Hematopoietic multipotent progenitor cell treated with erythropoietin and hydrocortisone succinate and interleukin-3 and kit ligand, for 6 days (in vitro differentiated cells): ENCODE measurements at regions not wholly inside any gene's neighbourhood (a gene's known extent, or its start where the extent isn't known, plus 50 kb on each side); places are given as distances from the start of the nearest gene placed in this dataset.
"Not testable (repeated sequence)": the region's sequence is repeated elsewhere in the genome, so short reads cannot be mapped to it uniquely, and the experiment has no call there.

Source experiments
- DNase-seq: peaks from one replicate; pipeline ENCODE4 v3.0.0-alpha.2; 2015

- not testable (repeated sequence) for DNase-seq
These were observed 1239.5 kb downstream of the OLFM4 start for GRCh38 chr13:54268013-54268695.

GRCh38 chr13:54287062-54287764, 1258.6 kb downstream of the OLFM4 start:
- DNase-seq: no peak

GRCh38 chr13:54301085-54301484, 1272.5 kb downstream of the OLFM4 start:
- DNase-seq: no peak

GRCh38 chr13:54305377-54305776, 1276.8 kb downstream of the OLFM4 start:
- no peak for DNase-seq

GRCh38 chr13:54312885-54313284, 1284.3 kb downstream of the OLFM4 start:
- DNase-seq: no peak

GRCh38 chr13:54317722-54318121, 1289.1 kb downstream of the OLFM4 start:
- no peak for DNase-seq

- no peak for DNase-seq
These were observed 1308.9 kb downstream of the OLFM4 start for GRCh38 chr13:54337540-54337939.

- DNase-seq: no peak
These were observed 1318.9 kb downstream of the OLFM4 start for GRCh38 chr13:54347531-54347930.

GRCh38 chr13:54356209-54356608, 1327.6 kb downstream of the OLFM4 start:
- no peak for DNase-seq

- no peak for DNase-seq
These were observed 1328.2 kb downstream of the OLFM4 start for GRCh38 chr13:54356849-54357248.

- no peak for DNase-seq
These were observed 1328.8 kb downstream of the OLFM4 start for GRCh38 chr13:54357284-54357933.

GRCh38 chr13:54361460-54361859, 1332.8 kb downstream of the OLFM4 start:
- DNase-seq: no peak

GRCh38 chr13:54366728-54367127, 1338.1 kb downstream of the OLFM4 start:
- DNase-seq: no peak

GRCh38 chr13:54367639-54368271, 1339.1 kb downstream of the OLFM4 start:
- no peak for DNase-seq

GRCh38 chr13:54368387-54368786, 1339.8 kb downstream of the OLFM4 start:
- DNase-seq: no peak

GRCh38 chr13:54373211-54373610, 1344.6 kb downstream of the OLFM4 start:
- no peak for DNase-seq

GRCh38 chr13:54379461-54379860, 1350.8 kb downstream of the OLFM4 start:
- DNase-seq: no peak

- DNase-seq: no peak
These were observed 1355.0 kb downstream of the OLFM4 start for GRCh38 chr13:54383604-54384003.

- no peak for DNase-seq
These were observed 1359.0 kb downstream of the OLFM4 start for GRCh38 chr13:54387625-54388024.

- no peak for DNase-seq
These were observed 1362.2 kb downstream of the OLFM4 start for GRCh38 chr13:54390841-54391240.

GRCh38 chr13:54394085-54394700, 1365.6 kb downstream of the OLFM4 start:
- no peak for DNase-seq

GRCh38 chr13:54394908-54395307, 1366.3 kb downstream of the OLFM4 start:
- no peak for DNase-seq

GRCh38 chr13:54402495-54402894, 1373.9 kb downstream of the OLFM4 start:
- DNase-seq: no peak
